ENCODE measurements at regions not wholly inside any gene's neighbourhood (a gene's known extent, or its start where the extent isn't known, plus 50 kb on each side); places are given as distances from the start of the nearest gene placed in this dataset.
"Not testable (repeated sequence)": the region's sequence is repeated elsewhere in the genome, so short reads cannot be mapped to it uniquely, and the experiment has no call there.

GRCh38 chr17:43315858-43316521 lies 82.2 kb upstream of the RNU2-1 start:
- no peak for DNase-seq (ENCODE audit: low read depth, low spot score)

- no peak for DNase-seq (ENCODE audit: low read depth, low spot score)
These were observed 81.6 kb upstream of the RNU2-1 start for GRCh38 chr17:43315369-43315768.

GRCh38 chr17:43314611-43315011 lies 80.8 kb upstream of the RNU2-1 start:
- DNase-seq (ENCODE audit: low read depth, low spot score), result no peak

GRCh38 chr17:43312011-43312410 lies 78.2 kb upstream of the RNU2-1 start:
- no peak for DNase-seq (ENCODE audit: low read depth, low spot score)

GRCh38 chr17:43309505-43310332 lies 75.9 kb upstream of the RNU2-1 start:
- DNase-seq (ENCODE audit: low read depth, low spot score), result no peak

DNA sequence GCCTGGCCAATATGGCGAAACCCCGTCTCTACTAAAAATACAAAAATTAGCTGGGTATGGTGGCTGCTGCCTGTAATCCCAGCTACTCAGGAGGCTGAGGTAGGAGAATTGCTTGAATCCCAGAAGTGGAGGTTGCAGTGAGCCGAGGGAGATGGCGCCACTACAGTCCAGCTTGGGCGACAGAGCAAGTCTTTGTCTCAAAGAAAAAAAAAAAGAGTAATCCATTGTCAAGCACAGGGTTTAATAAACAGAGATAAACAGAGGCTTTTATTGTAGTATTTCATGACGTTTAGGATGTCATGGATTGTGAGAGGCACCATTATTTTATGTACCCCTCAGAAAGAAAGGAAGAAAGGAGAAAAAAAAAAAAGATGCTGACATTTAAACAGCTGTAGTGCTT lies 75.2 kb upstream of the RNU2-1 start:
- DNase-seq (ENCODE audit: low read depth, low spot score), result no peak

- DNase-seq (ENCODE audit: low read depth, low spot score), result not testable (repeated sequence)
These were observed 71.0 kb upstream of the RNU2-1 start for GRCh38 chr17:43304792-43305191.

GRCh38 chr17:43303049-43303448 lies 69.3 kb upstream of the RNU2-1 start:
- not testable (repeated sequence) for DNase-seq (ENCODE audit: low read depth, low spot score)

DNA sequence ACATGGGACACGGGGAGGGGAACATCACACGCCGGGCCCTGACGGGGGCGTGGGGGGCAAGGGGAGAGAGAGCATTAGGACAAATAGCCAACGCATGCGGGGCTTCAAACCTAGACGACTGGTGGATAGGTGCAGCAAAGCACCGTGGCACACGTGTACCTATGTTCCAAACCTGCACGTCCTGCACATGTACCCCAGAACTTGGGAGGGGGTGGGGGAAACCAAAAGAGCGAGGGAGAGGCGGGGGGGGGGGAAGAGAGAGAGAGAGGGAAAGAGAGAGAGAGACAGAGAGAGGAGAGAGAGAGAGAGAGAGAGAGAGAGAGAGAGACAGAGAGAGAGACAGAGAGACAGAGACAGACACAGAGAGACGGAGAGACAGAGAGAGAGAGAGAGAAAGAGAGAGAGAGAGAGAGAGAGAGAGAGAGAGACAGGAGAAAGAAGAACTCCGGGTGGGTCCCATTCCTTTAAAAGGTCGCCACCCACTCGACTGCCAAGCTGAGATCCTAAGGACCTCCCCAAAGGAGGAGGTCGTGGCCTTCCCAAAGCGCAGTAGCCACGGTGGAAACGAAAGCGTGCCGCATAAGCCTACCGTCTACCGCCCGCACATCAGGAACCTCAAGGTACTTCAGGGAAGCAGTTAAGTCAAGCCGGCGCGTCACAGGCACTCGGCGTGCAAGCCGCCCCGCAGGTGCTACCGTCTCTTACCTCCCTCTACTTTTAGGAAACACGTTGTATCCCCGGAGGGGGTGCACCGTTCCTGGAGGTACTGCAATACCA lies 65.7 kb upstream of the RNU2-1 start:
- DNase-seq (ENCODE audit: low read depth, low spot score), result not testable (repeated sequence)

DNA sequence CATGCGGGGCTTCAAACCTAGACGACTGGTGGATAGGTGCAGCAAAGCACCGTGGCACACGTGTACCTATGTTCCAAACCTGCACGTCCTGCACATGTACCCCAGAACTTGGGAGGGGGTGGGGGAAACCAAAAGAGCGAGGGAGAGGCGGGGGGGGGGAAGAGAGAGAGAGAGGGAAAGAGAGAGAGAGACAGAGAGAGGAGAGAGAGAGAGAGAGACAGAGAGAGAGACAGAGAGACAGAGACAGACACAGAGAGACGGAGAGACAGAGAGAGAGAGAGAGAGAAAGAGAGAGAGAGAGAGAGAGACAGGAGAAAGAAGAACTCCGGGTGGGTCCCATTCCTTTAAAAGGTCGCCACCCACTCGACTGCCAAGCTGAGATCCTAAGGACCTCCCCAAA lies 55.9 kb upstream of the RNU2-1 start:
- DNase-seq (ENCODE audit: low read depth, low spot score), result not testable (repeated sequence)

GRCh38 chr17:43283606-43284005 lies 49.8 kb upstream of the RNU2-1 start:
- DNase-seq (ENCODE audit: low read depth, low spot score), result not testable (repeated sequence)

Measured in activated naive CD8-positive, alpha-beta T cell treated with anti-CD3 and anti-CD28 coated beads, Interleukin-2, amount 50 U/mL, for 16 hours (primary cell).